ENCODE measurements at regions not wholly inside any gene's neighbourhood (a gene's known extent, or its start where the extent isn't known, plus 50 kb on each side); places are given as distances from the start of the nearest gene placed in this dataset.

DNA sequence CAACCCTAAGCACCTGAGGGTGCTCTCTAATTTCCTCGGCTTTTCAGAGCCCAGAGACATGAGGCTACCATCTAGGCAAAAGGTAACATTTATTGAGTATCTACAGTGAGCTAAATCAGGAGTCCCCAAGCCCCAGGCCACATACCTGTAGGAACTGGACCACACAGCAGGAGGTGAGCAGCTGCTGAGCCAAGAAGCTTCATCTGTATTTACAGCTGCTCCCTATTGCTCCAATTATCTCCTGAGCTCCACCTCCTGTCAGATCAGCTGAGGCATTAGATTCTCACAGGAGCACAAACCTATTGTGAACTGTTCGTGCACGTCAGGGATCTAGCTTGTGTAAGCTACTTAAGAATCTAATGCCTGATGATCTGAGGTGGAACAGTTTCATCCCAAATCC, 70.2 kb downstream of the RND3 start:
- no peak for DNase-seq

DNA sequence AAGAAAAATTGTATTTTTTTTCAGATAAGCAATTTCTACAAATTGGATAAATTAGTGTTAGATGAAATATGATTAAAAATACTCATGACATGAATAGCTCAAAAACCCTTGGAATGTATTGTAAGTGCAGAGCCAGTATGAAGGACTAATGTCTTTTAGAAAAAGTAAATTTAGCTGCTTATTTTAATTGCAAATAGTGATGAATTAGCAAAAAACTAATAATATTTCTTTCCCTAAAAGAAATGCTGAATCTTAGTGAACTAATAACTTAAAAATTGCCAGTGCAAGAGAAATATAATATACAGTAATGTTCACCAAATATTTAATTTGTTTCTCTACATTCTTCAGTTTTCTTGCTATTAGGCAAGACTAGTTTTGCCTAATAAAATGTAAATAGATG, 72.4 kb downstream of the RND3 start:
- DNase-seq = no peak

- peak; percentile 92 for DNase-seq
Measured at GRCh38 chr2:150413910-150414309, 73.6 kb downstream of the RND3 start.

DNA sequence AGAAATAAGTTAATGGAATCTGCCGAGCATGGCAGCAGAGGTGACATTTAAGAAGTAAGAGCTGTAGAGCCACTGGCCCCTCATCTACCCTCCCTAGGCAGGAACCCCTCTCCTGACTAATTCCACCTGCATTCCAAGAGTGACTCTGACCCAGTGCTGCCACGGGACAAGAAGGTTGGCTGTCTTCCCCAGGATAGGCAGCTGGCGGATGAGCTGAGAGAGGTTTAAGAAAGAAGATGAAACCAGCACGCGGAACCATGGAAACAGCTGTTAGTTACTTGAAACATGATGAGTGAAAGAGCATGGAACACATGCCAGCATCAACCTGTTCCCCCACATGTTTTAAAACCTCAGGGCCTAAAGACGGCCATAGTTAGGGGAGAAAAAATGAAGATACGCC, 74.1 kb downstream of the RND3 start:
- DNase-seq = no peak

- no peak for DNase-seq
Measured at GRCh38 chr2:150410809-150411208, 76.7 kb downstream of the RND3 start.

DNA sequence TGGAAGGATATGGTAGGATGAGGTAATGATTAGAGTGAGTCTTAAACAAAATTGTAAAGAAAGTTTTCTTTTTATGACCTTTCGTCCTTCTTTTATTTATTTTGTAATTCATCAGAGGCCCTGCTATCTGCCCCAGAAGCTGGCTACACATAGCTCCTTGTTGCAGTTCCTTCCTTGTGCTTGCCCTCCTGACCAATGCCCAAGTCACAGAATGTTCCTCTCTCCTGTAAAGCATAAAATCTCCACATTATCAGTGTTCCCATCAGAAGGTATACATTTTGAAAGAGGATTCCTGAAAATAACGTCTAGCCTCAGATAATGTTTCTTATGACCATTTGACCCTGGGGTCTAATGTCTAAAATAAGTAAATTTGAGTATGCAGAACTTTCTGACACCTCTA, 78.3 kb downstream of the RND3 start:
- no peak for DNase-seq

DNA sequence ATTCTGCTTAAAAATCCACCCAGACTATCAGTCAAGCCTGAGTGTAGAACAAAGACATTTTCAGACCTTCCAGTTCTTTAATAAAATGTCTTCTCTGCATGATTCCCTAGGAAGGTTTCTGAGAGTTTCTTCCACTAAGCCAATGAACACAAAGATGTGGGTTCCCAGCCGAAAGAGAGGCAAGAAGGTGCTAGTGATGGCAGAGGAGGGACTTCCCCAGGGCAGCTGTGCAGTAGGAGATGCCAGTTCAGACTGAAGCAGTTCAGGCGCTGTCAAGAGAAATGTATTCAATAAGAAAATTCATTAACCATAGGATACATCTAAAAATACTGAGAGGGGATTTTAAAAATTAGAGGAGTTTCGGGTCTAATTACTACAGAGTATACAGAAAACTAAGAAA, 83.3 kb downstream of the RND3 start:
- no peak for DNase-seq

DNA sequence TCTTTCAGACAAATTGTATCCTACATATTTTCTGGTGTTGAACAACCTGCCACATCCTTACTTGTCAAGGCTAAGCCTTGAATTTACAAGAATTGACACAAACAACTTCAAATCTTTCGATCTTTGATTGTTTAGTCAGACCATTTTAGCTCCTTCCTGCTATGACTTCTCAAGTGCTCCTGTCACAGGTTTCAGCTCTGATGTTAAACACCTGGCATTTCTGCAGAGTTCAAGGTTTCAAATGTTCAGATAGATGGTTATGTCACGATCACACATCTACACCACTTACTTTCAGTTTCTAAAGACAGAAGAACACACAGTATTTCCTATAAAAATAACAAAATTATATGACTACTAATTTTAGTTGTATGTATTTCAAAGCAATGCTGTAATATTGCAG, 84.0 kb downstream of the RND3 start:
- no peak for DNase-seq

DNA sequence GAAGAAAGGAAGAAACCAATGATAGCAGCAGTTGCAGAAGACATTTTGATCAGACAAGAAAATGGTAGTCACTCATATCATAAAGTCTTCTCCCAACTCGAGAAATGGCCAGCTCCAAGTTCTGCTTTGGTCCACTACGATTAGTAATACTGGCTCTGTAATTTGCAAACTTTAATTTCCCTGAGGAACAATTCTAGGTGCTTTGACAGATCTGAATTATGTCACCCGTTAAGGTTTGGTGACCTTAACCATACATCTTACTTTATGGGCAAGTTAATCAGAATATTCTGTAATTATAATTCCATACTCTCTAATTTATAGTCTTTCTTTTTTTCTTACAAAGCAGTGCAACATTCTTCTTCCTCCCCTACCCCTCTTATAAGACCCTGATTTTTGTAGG, 84.5 kb downstream of the RND3 start:
- DNase-seq = no peak

GRCh38 chr2:150400849-150401248, 86.6 kb downstream of the RND3 start:
- DNase-seq = peak; percentile 68

- no peak for DNase-seq
Measured at GRCh38 chr2:150392614-150393013, 94.9 kb downstream of the RND3 start.

- no peak for DNase-seq
Measured at GRCh38 chr2:150391779-150392178, 95.7 kb downstream of the RND3 start.

DNA sequence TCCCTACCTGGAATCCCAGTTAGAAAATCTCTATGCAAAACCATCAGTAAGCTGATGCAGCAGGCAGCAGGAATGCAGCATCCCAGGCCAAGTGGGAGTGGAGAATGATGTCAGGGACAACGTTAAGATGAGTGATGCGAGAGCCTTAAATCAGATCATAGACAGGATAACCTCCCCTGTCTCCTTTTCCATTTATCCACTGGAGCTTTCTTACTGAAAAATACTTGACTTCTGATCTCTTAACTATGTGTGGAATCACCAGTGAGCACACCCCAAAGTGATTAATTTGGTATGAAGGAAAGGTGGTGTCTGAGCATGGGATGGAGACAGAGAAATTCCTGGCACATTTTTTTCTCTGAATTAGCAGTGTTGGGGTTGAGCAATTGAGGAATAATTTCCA, 98.0 kb downstream of the RND3 start:
- DNase-seq = no peak

GRCh38 chr2:150388289-150388625, 99.2 kb downstream of the RND3 start:
- no peak for DNase-seq

- no peak for DNase-seq
Measured at GRCh38 chr2:150387586-150388288, 99.7 kb downstream of the RND3 start.

DNA sequence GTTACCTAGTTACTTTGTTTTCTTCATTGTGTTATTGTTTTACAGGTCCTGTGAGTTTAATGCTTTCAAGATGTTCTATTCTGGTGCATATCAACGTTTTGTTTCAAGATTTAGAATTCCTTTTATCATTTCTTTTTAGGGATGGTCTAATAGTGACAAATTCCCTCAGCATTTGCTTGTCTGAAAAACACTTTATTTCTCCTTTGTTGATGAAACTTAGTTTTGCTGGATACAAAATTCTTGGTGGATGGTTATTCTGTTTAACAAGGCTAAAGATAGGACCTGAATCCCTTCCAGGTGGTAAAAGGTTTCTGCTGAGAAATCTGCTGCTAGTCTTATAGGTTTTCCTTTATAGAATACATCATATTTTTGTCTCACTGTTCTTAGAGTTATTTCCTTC, 102.3 kb downstream of the RND3 start:
- DNase-seq = no peak

GRCh38 chr2:150383587-150383986, 103.9 kb downstream of the RND3 start:
- DNase-seq = no peak

DNA sequence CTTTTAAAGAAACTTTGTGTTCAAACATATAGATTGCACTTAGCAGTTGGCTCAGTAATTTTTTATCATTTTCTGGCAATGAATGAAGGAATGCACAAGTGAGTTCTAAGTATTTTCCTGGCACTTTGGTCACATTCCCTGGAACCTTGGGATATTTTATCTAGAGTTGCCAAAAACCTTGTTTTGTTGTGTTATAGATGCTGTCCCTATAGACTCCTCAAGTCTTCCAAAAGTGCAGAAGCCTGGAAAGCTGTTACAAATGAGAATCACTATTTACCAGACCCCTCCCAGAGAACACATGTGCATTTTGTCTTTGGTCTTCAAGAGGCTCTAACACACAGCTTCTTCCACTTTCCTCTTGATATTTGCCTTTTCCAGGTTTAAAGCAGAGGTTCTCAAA, 108.3 kb downstream of the RND3 start:
- DNase-seq = no peak

DNA sequence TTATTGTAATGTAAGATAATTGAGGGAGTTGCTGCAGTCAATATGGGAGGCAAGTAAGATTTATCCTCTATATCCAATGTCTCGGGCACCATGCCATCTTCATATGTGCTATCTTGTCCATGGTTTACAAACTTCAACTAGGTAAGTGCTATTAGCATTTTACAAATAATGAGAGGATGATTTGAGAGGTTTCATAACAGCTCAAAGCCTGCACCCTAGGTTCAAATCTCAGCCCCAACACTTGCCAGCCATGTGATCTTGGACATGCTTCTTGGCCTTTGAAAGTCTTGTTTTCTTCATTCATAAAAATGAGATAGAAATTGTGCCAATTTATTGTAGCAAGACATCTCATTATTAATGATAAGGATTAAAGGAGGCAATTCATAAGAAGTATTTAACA, 108.8 kb downstream of the RND3 start:
- no peak for DNase-seq

DNA sequence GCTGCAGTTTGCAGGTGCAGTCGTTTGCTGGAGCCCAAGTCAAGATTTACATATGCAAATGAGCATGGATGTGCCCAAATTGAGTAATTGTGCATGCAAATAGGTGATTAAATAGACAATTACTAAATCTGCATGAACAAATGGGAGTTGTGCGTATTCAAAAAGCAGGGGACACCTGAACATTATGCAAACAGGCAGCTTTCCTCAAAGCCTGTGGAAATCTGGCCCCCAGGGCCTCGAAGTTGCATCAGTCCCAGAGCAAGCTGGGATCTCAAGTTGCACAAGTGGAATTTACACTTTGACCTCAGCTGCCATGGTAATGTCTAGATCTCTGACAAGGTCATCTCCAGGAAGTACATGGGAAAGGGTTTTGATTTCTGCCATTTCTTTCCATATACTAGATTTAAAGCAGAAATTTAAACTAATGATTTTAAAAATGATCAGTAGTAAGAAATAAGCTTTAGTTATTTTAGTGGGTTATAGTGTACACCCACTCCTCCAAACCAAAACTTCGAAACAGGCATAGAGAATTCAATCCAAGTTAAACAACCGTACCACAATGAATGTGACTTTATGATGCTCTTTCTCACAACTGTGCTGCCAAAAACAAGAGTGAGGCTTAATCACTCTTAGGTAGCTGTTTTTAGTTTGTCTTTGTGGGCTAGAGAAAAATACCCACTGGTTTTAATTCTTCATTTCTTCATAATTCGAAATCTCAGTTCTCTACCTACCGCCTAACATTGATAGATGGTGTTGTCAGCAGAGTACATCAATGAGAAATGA, 110.7 kb downstream of the RND3 start:
- no peak for DNase-seq

DNA sequence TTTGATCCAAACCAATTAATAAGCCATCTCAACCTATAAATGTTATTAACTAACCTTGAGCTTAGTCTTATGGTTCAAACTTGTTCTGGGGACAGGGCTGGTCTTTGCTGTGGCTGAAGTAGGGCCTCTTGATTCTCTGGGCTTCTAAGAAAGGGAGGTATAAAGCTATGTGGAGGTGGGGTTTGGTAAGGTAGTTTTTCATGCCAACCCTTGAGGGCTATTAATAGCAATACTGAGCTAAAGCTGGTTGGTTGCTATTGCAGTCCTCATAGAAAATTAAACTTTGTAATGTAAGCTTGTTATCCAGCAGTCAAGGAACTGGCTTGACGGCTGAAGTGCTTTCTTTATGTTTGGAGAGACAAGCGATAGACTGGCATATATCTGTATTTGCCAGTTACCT, 112.1 kb downstream of the RND3 start:
- no peak for DNase-seq

DNA sequence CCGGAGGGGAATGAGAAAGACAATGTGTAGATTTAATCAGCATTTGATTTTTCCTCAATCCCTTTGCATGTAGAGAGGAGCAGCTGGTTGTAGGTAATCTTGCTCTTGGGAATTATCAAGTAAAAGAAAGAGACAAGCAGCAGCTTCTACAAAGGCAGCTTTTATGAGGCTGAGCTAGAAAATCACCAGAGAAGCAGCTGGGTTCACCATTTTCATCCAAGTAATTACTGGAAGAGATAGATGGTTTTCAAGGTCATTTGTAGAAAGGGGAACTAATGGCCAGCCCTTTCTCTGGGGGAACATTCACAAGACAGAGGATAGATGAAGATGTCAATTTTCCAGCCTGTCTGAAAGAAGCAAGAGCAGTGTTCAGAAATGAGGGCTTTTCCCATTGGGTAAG, 113.0 kb downstream of the RND3 start:
- no peak for DNase-seq

- DNase-seq = no peak
Measured at GRCh38 chr2:150373374-150373773, 114.1 kb downstream of the RND3 start.

- no peak for DNase-seq
Measured at GRCh38 chr2:150371044-150371818, 116.2 kb downstream of the RND3 start.

Data from MV-4-11 (cell line).